HEK293 (cell line): ENCODE measurements at regions not wholly inside any gene's neighbourhood (a gene's known extent, or its start where the extent isn't known, plus 50 kb on each side); places are given as distances from the start of the nearest gene placed in this dataset.

Experiments used
- FEZF1 ChIP-seq: fragments of 450-650 bp; formaldehyde crosslinking; IDR thresholded peaks from 2 replicates; pipeline ENCODE4 v1.5.1; 2016; ENCODE audit warnings: missing biosample characterization, missing genetic modification characterization
- GLI4 ChIP-seq: fragments of 450-650 bp; formaldehyde crosslinking; IDR thresholded peaks from 2 replicates; pipeline ENCODE4 v1.5.1; 2016; ENCODE audit warnings: missing biosample characterization, missing genetic modification characterization
- MZF1 ChIP-seq: fragments of 450-650 bp; formaldehyde crosslinking; IDR thresholded peaks from 2 replicates; pipeline ENCODE4 v1.5.1; 2017; ENCODE audit warnings: missing biosample characterization, missing genetic modification characterization, borderline replicate concordance
- PRDM4 ChIP-seq: fragments of 450-650 bp; formaldehyde crosslinking; IDR thresholded peaks from 2 replicates; pipeline ENCODE4 v1.5.1; 2017; ENCODE audit warnings: missing biosample characterization, missing genetic modification characterization
- ZNF24 ChIP-seq: fragments of 450-650 bp; formaldehyde crosslinking; IDR thresholded peaks from 2 replicates; pipeline ENCODE4 v1.5.1; 2016; ENCODE audit warnings: missing biosample characterization, missing genetic modification characterization
- ZNF404 ChIP-seq: fragments of 450-650 bp; formaldehyde crosslinking; IDR thresholded peaks from 2 replicates; pipeline ENCODE4 v1.5.1; 2017; ENCODE audit warnings: missing biosample characterization, missing genetic modification characterization
- ZNF521 ChIP-seq: fragments of 450-650 bp; formaldehyde crosslinking; IDR thresholded peaks from 2 replicates; pipeline ENCODE4 v1.5.1; 2017; ENCODE audit warnings: missing biosample characterization, mild to moderate bottlenecking, missing genetic modification characterization
- ZNF677 ChIP-seq: fragments of 450-650 bp; IDR thresholded peaks from 2 replicates; pipeline ENCODE4 v1.5.0; 2018; ENCODE audit warnings: missing biosample characterization, mild to moderate bottlenecking, missing genetic modification characterization, moderate library complexity
- ZNF777 ChIP-seq: fragments of 450-650 bp; formaldehyde crosslinking; IDR thresholded peaks from 2 replicates; pipeline ENCODE4 v1.5.1; 2017; ENCODE audit warnings: missing biosample characterization, missing genetic modification characterization, borderline replicate concordance
- TF ChIP-seq, protein P1 (sequence below): fragments of 450-650 bp; formaldehyde crosslinking; IDR thresholded peaks from 2 replicates; pipeline ENCODE4 v1.5.1; 2016; ENCODE audit warnings: missing biosample characterization, missing genetic modification characterization

- TF ChIP-seq, protein P1, sequence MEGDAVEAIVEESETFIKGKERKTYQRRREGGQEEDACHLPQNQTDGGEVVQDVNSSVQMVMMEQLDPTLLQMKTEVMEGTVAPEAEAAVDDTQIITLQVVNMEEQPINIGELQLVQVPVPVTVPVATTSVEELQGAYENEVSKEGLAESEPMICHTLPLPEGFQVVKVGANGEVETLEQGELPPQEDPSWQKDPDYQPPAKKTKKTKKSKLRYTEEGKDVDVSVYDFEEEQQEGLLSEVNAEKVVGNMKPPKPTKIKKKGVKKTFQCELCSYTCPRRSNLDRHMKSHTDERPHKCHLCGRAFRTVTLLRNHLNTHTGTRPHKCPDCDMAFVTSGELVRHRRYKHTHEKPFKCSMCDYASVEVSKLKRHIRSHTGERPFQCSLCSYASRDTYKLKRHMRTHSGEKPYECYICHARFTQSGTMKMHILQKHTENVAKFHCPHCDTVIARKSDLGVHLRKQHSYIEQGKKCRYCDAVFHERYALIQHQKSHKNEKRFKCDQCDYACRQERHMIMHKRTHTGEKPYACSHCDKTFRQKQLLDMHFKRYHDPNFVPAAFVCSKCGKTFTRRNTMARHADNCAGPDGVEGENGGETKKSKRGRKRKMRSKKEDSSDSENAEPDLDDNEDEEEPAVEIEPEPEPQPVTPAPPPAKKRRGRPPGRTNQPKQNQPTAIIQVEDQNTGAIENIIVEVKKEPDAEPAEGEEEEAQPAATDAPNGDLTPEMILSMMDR (tag by site-specific recombination), result no peak
- TF ChIP-seq PRDM4 (no peak), GLI4 (no peak), ZNF777 (tag by site-specific recombination) (no peak), MZF1 (no peak), ZNF404 (no peak), ZNF24 (tag by site-specific recombination) (no peak), ZNF677 (tag by site-specific recombination) (no peak), FEZF1 (tag by site-specific recombination) (no peak), ZNF521 (tag by site-specific recombination) (no peak)
Observed at GRCh38 chr1:204809488-204809887, 61.2 kb upstream of the NFASC start.
